ENCODE measurements at regions not wholly inside any gene's neighbourhood (a gene's known extent, or its start where the extent isn't known, plus 50 kb on each side); places are given as distances from the start of the nearest gene placed in this dataset.

- in situ Hi-C loops (cut with HindIII; ENCODE audit: low pct_ligation_motif_present, low sequenced_read_pairs), result no loop called here
- H3K36me3 ChIP-seq (replicated peaks), result no peaks in the 10 kb centered on the region
- DNase-seq, result no peak
- no peak overlapping the region for H3K4me3 ChIP-seq (ENCODE audit: low read depth, low read length)
- no peak for TF ChIP-seq CTCF (IDR thresholded peaks at IDR 0.05; ENCODE audit: low read depth, low read length, missing control alignments)
- H3K27me3 ChIP-seq (replicated peaks), result no peaks in the 10 kb centered on the region
- no peak overlapping the region for H3K27ac ChIP-seq
Measured at GRCh38 chr2:33984131-33984530, 385.0 kb upstream of the FAM98A start.

- DNase-seq, result no peak
- no peaks in the 10 kb centered on the region for H3K27me3 ChIP-seq (replicated peaks)
- no peak overlapping the region for H3K4me3 ChIP-seq (ENCODE audit: low read depth, low read length)
- no peaks in the 10 kb centered on the region for H3K36me3 ChIP-seq (replicated peaks)
- in situ Hi-C loops (cut with HindIII; ENCODE audit: low pct_ligation_motif_present, low sequenced_read_pairs), result no loop called here
- no peak for TF ChIP-seq CTCF (IDR thresholded peaks at IDR 0.05; ENCODE audit: low read depth, low read length, missing control alignments)
- H3K27ac ChIP-seq, result no peak overlapping the region
Measured at GRCh38 chr2:33978471-33978870, 379.4 kb upstream of the FAM98A start.

- Histone ChIP-seq H3K27ac (no peak overlapping the region), H3K4me3 (ENCODE audit: low read depth, low read length) (no peak overlapping the region), H3K27me3 (replicated peaks) (no peaks in the 10 kb centered on the region), H3K36me3 (replicated peaks) (no peaks in the 10 kb centered on the region)
- no peak for DNase-seq
- no peak for TF ChIP-seq CTCF (IDR thresholded peaks at IDR 0.05; ENCODE audit: low read depth, low read length, missing control alignments)
- in situ Hi-C loops (cut with HindIII; ENCODE audit: low pct_ligation_motif_present, low sequenced_read_pairs), result no loop called here
Measured at GRCh38 chr2:33975498-33975897, 376.4 kb upstream of the FAM98A start.

- H3K36me3 ChIP-seq (replicated peaks), result no peaks in the 10 kb centered on the region
- H3K27me3 ChIP-seq (replicated peaks), result no peaks in the 10 kb centered on the region
- DNase-seq, result no peak
- TF ChIP-seq CTCF (IDR thresholded peaks at IDR 0.05; ENCODE audit: low read depth, low read length, missing control alignments), result no peak
- H3K27ac ChIP-seq, result no peak overlapping the region
- no peak overlapping the region for H3K4me3 ChIP-seq (ENCODE audit: low read depth, low read length)
- in situ Hi-C loops (cut with HindIII; ENCODE audit: low pct_ligation_motif_present, low sequenced_read_pairs), result no loop called here
Measured at GRCh38 chr2:33967103-33967502, 368.0 kb upstream of the FAM98A start.

GRCh38 chr2:33958591-33958990 lies 359.5 kb upstream of the FAM98A start:
- TF ChIP-seq CTCF (IDR thresholded peaks at IDR 0.05; ENCODE audit: low read depth, low read length, missing control alignments), result no peak
- DNase-seq, result no peak
- no peak overlapping the region for H3K27ac ChIP-seq
- no peaks in the 10 kb centered on the region for H3K27me3 ChIP-seq (replicated peaks)
- no peak overlapping the region for H3K4me3 ChIP-seq (ENCODE audit: low read depth, low read length)
- in situ Hi-C loops (cut with HindIII; ENCODE audit: low pct_ligation_motif_present, low sequenced_read_pairs), result no loop called here
- H3K36me3 ChIP-seq (replicated peaks), result no peaks in the 10 kb centered on the region

GRCh38 chr2:33949371-33949770 lies 350.3 kb upstream of the FAM98A start:
- H3K27ac ChIP-seq, result no peak overlapping the region
- no peak for TF ChIP-seq CTCF (IDR thresholded peaks at IDR 0.05; ENCODE audit: low read depth, low read length, missing control alignments)
- no peaks in the 10 kb centered on the region for H3K27me3 ChIP-seq (replicated peaks)
- H3K4me3 ChIP-seq (ENCODE audit: low read depth, low read length), result no peak overlapping the region
- DNase-seq, result no peak
- in situ Hi-C loops (cut with HindIII; ENCODE audit: low pct_ligation_motif_present, low sequenced_read_pairs), result no loop called here
- H3K36me3 ChIP-seq (replicated peaks), result no peaks in the 10 kb centered on the region

Measured in brain microvascular endothelial cell (primary cell).